ENCODE measurements at regions not wholly inside any gene's neighbourhood (a gene's known extent, or its start where the extent isn't known, plus 50 kb on each side); places are given as distances from the start of the nearest gene placed in this dataset.
"Not testable (repeated sequence)": the region's sequence is repeated elsewhere in the genome, so short reads cannot be mapped to it uniquely, and the experiment has no call there.

GRCh38 chrY:20042993-20043392 is 298.5 kb upstream of the KDM5D start:
- no peak for DNase-seq

GRCh38 chrY:20025676-20026075 is 281.1 kb upstream of the KDM5D start:
- no peak for DNase-seq

- not testable (repeated sequence) for DNase-seq
These were observed 248.9 kb upstream of the KDM5D start for GRCh38 chrY:19993410-19993809.

GRCh38 chrY:19973012-19973411 is 228.5 kb upstream of the KDM5D start:
- no peak for DNase-seq

- no peak for DNase-seq
These were observed 203.2 kb upstream of the KDM5D start for GRCh38 chrY:19947702-19948101.

- DNase-seq = no peak
These were observed 154.5 kb upstream of the KDM5D start for GRCh38 chrY:19899011-19899410.

- no peak for DNase-seq
These were observed 147.8 kb upstream of the KDM5D start for GRCh38 chrY:19892076-19892964.

- DNase-seq = no peak
These were observed 137.6 kb upstream of the KDM5D start for GRCh38 chrY:19882145-19882544.

GRCh38 chrY:19869715-19870114 is 125.2 kb upstream of the KDM5D start:
- no peak for DNase-seq

GRCh38 chrY:19869281-19869680 is 124.8 kb upstream of the KDM5D start:
- no peak for DNase-seq

- DNase-seq = no peak
These were observed 124.1 kb upstream of the KDM5D start for GRCh38 chrY:19868647-19869046.

- DNase-seq = peak; percentile 7
These were observed 112.1 kb upstream of the KDM5D start for GRCh38 chrY:19856474-19857135.

- no peak for DNase-seq
These were observed 98.4 kb upstream of the KDM5D start for GRCh38 chrY:19842972-19843371.

GRCh38 chrY:19824136-19824535 is 79.6 kb upstream of the KDM5D start:
- peak; percentile 65 for DNase-seq

GRCh38 chrY:19818546-19818945 is 74.0 kb upstream of the KDM5D start:
- DNase-seq = no peak

- DNase-seq = peak; percentile 29
These were observed 72.4 kb upstream of the KDM5D start for GRCh38 chrY:19816920-19817319.

- peak; percentile 79 for DNase-seq
These were observed 71.7 kb upstream of the KDM5D start for GRCh38 chrY:19816053-19816823.

All from MV-4-11 (cell line).